ENCODE measurements at regions not wholly inside any gene's neighbourhood (a gene's known extent, or its start where the extent isn't known, plus 50 kb on each side); places are given as distances from the start of the nearest gene placed in this dataset.

- TF ChIP-seq GATA3 (IDR thresholded peaks at IDR 0.05; ENCODE audit: low read depth, low read length), result no peak
Measured at GRCh38 chr21:41597227-41597626, 89.3 kb upstream of the TMPRSS2 start.

DNA sequence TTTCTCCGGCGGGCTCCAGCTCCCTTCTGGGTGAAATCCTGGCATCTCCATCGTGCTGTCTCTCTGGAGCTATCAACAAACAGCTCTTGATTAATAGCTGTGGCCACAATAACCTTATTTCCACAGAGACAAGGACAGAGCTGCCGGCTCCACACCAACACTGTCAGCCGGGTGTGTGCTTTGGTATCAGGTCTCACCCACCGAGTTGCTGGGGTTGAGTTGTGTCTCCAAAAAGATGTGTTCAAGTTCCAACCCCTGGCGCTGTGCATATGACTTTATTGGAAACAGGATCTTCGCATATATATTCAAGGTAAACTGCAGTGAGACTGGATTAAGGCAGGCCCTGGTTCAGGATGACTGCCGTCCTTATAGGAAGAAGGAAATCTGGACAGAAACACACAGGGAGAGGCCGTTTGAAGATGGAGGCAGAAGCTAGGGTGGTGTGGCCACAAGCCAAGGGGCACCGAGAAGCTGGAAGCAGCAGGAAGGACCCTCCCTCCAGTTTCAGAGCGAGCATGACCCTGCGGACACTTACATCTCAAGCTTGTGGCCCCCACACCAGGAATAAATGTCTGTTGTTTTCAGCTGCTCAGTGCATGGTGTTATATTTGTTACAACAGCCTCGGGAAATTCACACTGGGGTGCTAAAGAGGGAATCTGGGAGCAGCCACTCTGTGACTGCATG, 88.4 kb upstream of the TMPRSS2 start:
- TF ChIP-seq GATA3 (IDR thresholded peaks at IDR 0.05; ENCODE audit: low read depth, low read length) (no peak), GATA2 (IDR thresholded peaks at IDR 0.05; ENCODE audit: low read depth, low read length) (no peak)

- TF ChIP-seq GATA2 (IDR thresholded peaks at IDR 0.05; ENCODE audit: low read depth, low read length) (no peak), GATA3 (IDR thresholded peaks at IDR 0.05; ENCODE audit: low read depth, low read length) (no peak)
Measured at GRCh38 chr21:41594268-41594667, 86.3 kb upstream of the TMPRSS2 start.

DNA sequence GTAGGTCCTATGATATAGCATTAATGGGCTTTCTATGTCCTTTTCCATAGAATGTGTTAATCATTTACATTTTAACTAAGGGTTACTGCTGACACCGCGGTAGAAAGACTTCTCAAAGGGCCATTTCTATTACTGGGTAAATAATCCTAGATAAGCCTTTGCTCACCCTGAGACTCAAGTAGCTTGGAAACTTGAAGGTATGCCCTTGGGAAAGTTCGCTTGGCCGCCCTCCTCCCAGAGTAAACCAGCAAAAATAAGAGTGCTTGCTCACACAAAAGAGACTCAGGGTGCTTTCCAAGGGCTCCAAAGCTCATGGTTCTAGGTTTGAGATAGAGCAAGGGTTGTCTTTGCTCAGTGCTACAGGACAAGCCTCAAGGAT, 85.8 kb upstream of the TMPRSS2 start:
- TF ChIP-seq GATA2 (IDR thresholded peaks at IDR 0.05; ENCODE audit: low read depth, low read length) (no peak), GATA3 (IDR thresholded peaks at IDR 0.05; ENCODE audit: low read depth, low read length) (no peak)

DNA sequence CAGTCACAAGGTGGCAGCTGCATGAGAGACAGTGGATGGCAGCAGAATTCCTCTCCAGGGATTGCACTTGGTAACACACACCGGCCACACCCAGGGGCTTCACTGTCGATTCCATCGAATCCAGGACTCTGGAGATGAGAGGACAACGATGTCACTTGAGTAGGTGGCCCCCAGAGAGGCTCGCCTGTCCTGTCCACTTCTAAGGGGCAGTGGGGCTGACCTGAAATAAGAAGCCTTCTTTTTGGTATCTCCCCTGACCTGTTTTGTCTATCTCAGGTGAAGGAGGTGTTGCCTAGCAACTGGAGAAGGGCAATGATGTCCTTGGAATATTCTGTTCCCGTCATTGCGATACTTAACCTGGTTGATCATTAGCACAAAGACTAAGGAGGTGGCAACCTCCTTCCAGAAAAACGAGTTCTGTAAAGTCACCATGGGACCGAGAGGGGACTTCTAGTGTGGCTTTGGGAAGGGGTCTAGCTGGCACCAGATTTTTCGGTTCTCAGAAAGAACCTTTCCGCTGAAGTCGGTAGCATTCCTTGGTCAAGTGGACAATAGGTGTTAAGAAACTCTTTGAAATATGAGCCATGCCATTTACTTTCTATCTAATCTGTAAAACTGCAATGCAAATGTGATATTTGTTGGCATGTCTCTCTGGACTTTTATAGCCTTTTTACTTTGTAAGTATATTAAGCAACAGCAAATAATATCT, 85.2 kb upstream of the TMPRSS2 start:
- no peak for TF ChIP-seq GATA2 (IDR thresholded peaks at IDR 0.05; ENCODE audit: low read depth, low read length)
- TF ChIP-seq GATA3 (IDR thresholded peaks at IDR 0.05; ENCODE audit: low read depth, low read length), result no peak

- TF ChIP-seq GATA3 (IDR thresholded peaks at IDR 0.05; ENCODE audit: low read depth, low read length), result no peak
- TF ChIP-seq GATA2 (IDR thresholded peaks at IDR 0.05; ENCODE audit: low read depth, low read length), result no peak
Measured at GRCh38 chr21:41589620-41590175, 81.7 kb upstream of the TMPRSS2 start.

GRCh38 chr21:41589131-41589530, 81.2 kb upstream of the TMPRSS2 start:
- TF ChIP-seq GATA3 (IDR thresholded peaks at IDR 0.05; ENCODE audit: low read depth, low read length) (no peak), GATA2 (IDR thresholded peaks at IDR 0.05; ENCODE audit: low read depth, low read length) (no peak)

DNA sequence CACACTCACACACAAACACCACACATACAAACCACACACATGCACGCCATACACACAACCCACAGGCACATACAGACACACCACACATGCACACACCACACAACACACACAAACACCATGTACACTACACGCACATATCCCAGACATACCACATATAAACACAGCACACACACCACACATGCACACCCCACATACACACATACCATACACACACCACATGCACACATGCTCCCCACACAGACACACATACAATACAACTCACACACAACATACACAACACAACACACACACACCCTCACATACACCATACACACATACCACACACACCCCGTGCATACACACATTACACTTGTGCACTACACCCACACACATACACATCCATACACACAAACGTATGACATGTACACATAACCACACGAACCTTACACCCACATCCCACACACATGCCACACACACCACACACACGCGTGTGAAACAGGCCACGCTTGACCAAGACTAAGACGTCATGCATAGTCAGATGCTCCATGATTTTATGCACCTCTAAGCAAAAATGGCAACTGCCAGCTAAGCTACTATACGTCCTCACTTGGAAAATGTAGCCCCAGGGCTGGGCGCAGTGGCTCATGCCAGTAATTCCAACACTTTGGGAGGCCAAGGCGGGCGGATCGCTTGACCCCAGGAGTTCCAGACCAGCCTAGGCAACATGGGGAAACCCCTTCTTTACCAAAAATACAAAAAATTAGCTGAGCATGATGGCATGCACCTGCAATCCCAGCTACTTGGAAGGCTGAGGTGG, 77.4 kb upstream of the TMPRSS2 start:
- TF ChIP-seq GATA2 (IDR thresholded peaks at IDR 0.05; ENCODE audit: low read depth, low read length) (no peak), GATA3 (IDR thresholded peaks at IDR 0.05; ENCODE audit: low read depth, low read length) (no peak)

DNA sequence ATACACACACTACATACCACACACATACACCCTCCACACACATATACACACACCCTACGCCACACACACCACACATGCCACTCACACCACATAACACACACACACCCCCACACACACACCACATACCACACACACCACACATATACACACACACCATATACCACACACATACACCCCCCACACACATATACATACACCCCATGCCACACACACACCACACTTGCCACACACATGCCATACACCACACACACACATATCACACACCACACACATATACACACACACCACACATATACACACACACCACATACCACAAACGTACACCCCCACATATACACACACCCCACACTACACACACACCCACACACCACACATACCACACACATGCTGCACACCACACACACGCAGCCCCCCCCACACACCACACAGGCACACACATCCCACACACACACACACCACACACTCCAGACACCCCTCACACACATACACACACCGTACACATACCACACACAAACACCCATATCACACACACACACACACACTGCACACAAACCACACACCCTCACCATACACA, 76.7 kb upstream of the TMPRSS2 start:
- TF ChIP-seq GATA2 (IDR thresholded peaks at IDR 0.05; ENCODE audit: low read depth, low read length) (no peak), GATA3 (IDR thresholded peaks at IDR 0.05; ENCODE audit: low read depth, low read length) (no peak)

DNA sequence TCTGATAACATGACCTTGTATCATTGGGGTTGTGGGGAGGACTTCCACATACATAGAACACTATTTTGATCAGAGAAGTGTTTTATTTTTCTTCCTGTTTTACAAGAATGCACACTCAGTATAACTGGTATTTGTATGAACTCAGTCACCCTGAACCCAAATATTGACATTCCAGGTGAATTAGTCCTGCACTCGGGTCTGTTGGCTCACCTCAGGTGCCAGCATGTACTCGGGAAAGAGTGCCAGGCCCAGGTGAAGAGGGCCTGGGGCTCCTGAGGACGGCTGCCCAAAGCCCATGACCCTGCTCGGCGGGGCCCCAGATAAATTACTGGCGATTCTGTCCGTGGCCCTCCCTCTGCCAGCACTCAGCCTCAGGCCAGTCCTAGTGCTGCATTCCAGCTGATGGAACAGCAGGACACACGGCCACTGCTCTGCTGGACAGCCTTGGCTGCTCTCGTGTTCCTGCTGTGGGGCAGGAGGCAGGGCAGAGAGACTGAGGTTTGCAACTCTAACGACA, 75.4 kb upstream of the TMPRSS2 start:
- TF ChIP-seq GATA2 (IDR thresholded peaks at IDR 0.05; ENCODE audit: low read depth, low read length) (no peak), GATA3 (IDR thresholded peaks at IDR 0.05; ENCODE audit: low read depth, low read length) (no peak)

- no peak for TF ChIP-seq GATA2 (IDR thresholded peaks at IDR 0.05; ENCODE audit: low read depth, low read length)
- no peak for TF ChIP-seq GATA3 (IDR thresholded peaks at IDR 0.05; ENCODE audit: low read depth, low read length)
Measured at GRCh38 chr21:41582866-41583265, 74.9 kb upstream of the TMPRSS2 start.

- TF ChIP-seq GATA3 (IDR thresholded peaks at IDR 0.05; ENCODE audit: low read depth, low read length) (no peak), GATA2 (IDR thresholded peaks at IDR 0.05; ENCODE audit: low read depth, low read length) (no peak)
Measured at GRCh38 chr21:41582298-41582840, 74.4 kb upstream of the TMPRSS2 start.

DNA sequence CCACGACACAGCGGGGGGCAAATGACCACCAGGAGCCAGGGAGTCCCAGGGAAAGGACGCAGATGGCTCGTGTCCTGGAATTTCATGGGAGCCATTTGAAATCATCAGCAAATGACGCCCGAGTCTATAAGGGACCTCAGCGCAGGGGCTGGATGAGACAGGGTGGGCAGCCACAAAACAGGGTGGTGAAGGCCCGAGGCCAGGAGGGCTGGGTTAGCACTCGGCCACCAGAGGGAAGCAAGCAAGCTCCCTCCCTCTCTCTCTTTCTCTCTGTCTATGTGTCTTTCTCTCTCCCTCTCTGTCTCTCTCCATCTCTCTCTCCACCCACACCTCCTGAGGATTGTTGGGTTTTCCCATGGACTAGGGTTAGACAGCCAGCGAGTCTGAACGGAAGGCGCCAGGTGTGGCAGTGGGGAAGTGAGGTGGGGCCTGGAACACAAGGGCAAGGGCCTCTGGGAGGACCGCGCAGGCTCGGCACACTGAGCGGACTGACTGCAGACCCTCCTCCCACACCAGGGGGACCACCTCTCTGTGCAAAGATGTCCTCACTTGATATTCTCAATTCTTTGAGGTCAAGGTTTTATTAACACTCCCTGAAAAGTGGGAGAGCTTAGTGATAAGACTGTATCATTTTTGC, 73.8 kb upstream of the TMPRSS2 start:
- no peak for TF ChIP-seq GATA2 (IDR thresholded peaks at IDR 0.05; ENCODE audit: low read depth, low read length)
- no peak for TF ChIP-seq GATA3 (IDR thresholded peaks at IDR 0.05; ENCODE audit: low read depth, low read length)
